Trophoblast cell (in vitro differentiated cells and primary cell): ENCODE measurements at regions not wholly inside any gene's neighbourhood (a gene's known extent, or its start where the extent isn't known, plus 50 kb on each side); places are given as distances from the start of the nearest gene placed in this dataset.

ENCODE experiments used
- DNase-seq, 2 donors: peaks; one replicate each; pipeline ENCODE4 v3.0.0-alpha.2; 2016
- H2AFZ ChIP-seq: 2 replicates; pipeline ENCODE4 v1.6.1; 2013; ENCODE audit warnings: low read length, moderate library complexity, mild to moderate bottlenecking; ENCODE audit not compliant: insufficient read depth, poor library complexity
- H2AK5ac ChIP-seq: 2 replicates; pipeline ENCODE4 v1.6.1; 2013; ENCODE audit warnings: mild to moderate bottlenecking, low read length
- H2BK120ac ChIP-seq: 2 replicates; pipeline ENCODE4 v1.6.1; 2013; ENCODE audit warnings: low read length, mild to moderate bottlenecking, moderate library complexity; ENCODE audit not compliant: insufficient read depth, poor library complexity
- H2BK12ac ChIP-seq: 2 replicates; pipeline ENCODE4 v1.6.1; 2013; ENCODE audit warnings: mild to moderate bottlenecking, low read length, moderate library complexity
- H2BK5ac ChIP-seq: 2 replicates; pipeline ENCODE4 v1.6.1; 2013; ENCODE audit warnings: low read length, low read depth, moderate library complexity, mild to moderate bottlenecking; ENCODE audit not compliant: poor library complexity
- H3K14ac ChIP-seq: 2 replicates; pipeline ENCODE4 v1.6.1; 2013; ENCODE audit warnings: mild to moderate bottlenecking, low read length
- H3K18ac ChIP-seq: 2 replicates; pipeline ENCODE4 v1.6.1; 2013; ENCODE audit warnings: mild to moderate bottlenecking, low read length
- H3K23ac ChIP-seq: 2 replicates; pipeline ENCODE4 v1.6.1; 2013; ENCODE audit warnings: low read length
- H3K27ac ChIP-seq: 2 replicates; pipeline ENCODE4 v1.5.1; 2013; ENCODE audit warnings: low read depth, mild to moderate bottlenecking, inconsistent platforms, low read length, moderate library complexity
- H3K27me3 ChIP-seq: 2 replicates; pipeline ENCODE4 v1.6.1; 2013; ENCODE audit warnings: inconsistent platforms, mild to moderate bottlenecking, low read length, moderate library complexity; ENCODE audit not compliant: insufficient read depth
- H3K36me3 ChIP-seq, 2 experiments: 1 replicate in 1 of 2; 2 replicates in 1 of 2; pipeline ENCODE4 v1.6.1; 2013; ENCODE audit warnings: low read length in 2 of 2, mild to moderate bottlenecking in 2 of 2, moderate library complexity in 1 of 2; ENCODE audit not compliant: insufficient read depth in 2 of 2, control insufficient read depth in 1 of 2
- H3K4ac ChIP-seq: 2 replicates; pipeline ENCODE4 v1.6.1; 2013; ENCODE audit warnings: low read depth, mild to moderate bottlenecking, low read length, moderate library complexity
- H3K4me1 ChIP-seq, 2 experiments: 1 replicate in 1 of 2; 2 replicates in 1 of 2; pipeline ENCODE4 v1.6.1; 2013; ENCODE audit warnings: low read length in 2 of 2, mild to moderate bottlenecking in 2 of 2, moderate library complexity in 1 of 2; ENCODE audit not compliant: insufficient read depth in 2 of 2, control insufficient read depth in 1 of 2
- H3K4me2 ChIP-seq: 2 replicates; pipeline ENCODE4 v1.6.1; 2013; ENCODE audit warnings: inconsistent platforms, mild to moderate bottlenecking, low read length, moderate library complexity
- H3K4me3 ChIP-seq: 2 replicates; pipeline ENCODE4 v1.5.1; 2013; ENCODE audit warnings: mild to moderate bottlenecking, low read depth, low read length, inconsistent platforms
- H3K79me1 ChIP-seq: one replicate; pipeline ENCODE4 v1.6.1; 2013; ENCODE audit warnings: low read length
- H3K79me2 ChIP-seq: 2 replicates; pipeline ENCODE4 v1.6.1; 2013; ENCODE audit warnings: low read length, mild to moderate bottlenecking; ENCODE audit not compliant: control insufficient read depth, insufficient read depth, poor library complexity
- H3K9ac ChIP-seq: 2 replicates; pipeline ENCODE4 v1.6.1; 2013; ENCODE audit warnings: mild to moderate bottlenecking, low read length
- H3K9me3 ChIP-seq: 2 replicates; pipeline ENCODE4 v1.6.1; 2013; ENCODE audit warnings: low read depth, mild to moderate bottlenecking, control low read depth, inconsistent platforms, low read length; ENCODE audit not compliant: insufficient read depth
- H4K12ac ChIP-seq: 2 replicates; pipeline ENCODE4 v1.6.1; 2013; ENCODE audit warnings: low read depth, mild to moderate bottlenecking, low read length, moderate library complexity
- H4K8ac ChIP-seq: 2 replicates; pipeline ENCODE4 v1.6.1; 2013; ENCODE audit warnings: low read depth, mild to moderate bottlenecking, low read length, moderate library complexity
- H4K91ac ChIP-seq: one replicate; pipeline ENCODE4 v1.6.1; 2013; ENCODE audit warnings: low read depth, mild to moderate bottlenecking, low read length, moderate library complexity
- WGBS: extraction: QIAGEN DNeasy Blood & Tissue Kit; methylation state at CpG from one replicate; pipeline ENCODE4 v1.1.7; 2013; ENCODE audit warnings: missing lambda C conversion rate; ENCODE audit not compliant: insufficient read length, insufficient coverage; ENCODE audit errors: extremely low coverage; 5-methylcytosine and 5-hydroxymethylcytosine counted together

GRCh38 chr7:50206453-50207250, 97.9 kb upstream of the IKZF1 start:
- no peak overlapping the region for H2BK120ac ChIP-seq
- H3K27me3 ChIP-seq = no peaks in the 10 kb centered on the region
- no peak overlapping the region for H4K12ac ChIP-seq
- H4K91ac ChIP-seq = no peak overlapping the region
- H3K23ac ChIP-seq = no peak overlapping the region
- H4K8ac ChIP-seq = no peak overlapping the region
- H3K4me1 ChIP-seq = peaks cover 2 to 6% of the 10 kb centered on the region in 2 experiments
- H3K9ac ChIP-seq = no peak overlapping the region
- no peak overlapping the region for H3K4ac ChIP-seq
- WGBS = no CpG with 5 or more reads among the region's 21 CpGs
- H2BK5ac ChIP-seq = no peak overlapping the region
- no peaks in the 10 kb centered on the region for H3K36me3 ChIP-seq
- no peak overlapping the region for H2AK5ac ChIP-seq
- H3K14ac ChIP-seq = no peak overlapping the region
- no peak overlapping the region for H3K18ac ChIP-seq
- H3K9me3 ChIP-seq = peaks cover 5% of the 10 kb centered on the region
- no peaks in the 10 kb centered on the region for H3K79me2 ChIP-seq
- no peak overlapping the region for H3K4me2 ChIP-seq
- no peaks in the 10 kb centered on the region for H3K79me1 ChIP-seq
- H3K27ac ChIP-seq = no peak overlapping the region
- DNase-seq = no peak
- no peak overlapping the region for H3K4me3 ChIP-seq
- H2BK12ac ChIP-seq = no peak overlapping the region
- no peak overlapping the region for H2AFZ ChIP-seq

DNA sequence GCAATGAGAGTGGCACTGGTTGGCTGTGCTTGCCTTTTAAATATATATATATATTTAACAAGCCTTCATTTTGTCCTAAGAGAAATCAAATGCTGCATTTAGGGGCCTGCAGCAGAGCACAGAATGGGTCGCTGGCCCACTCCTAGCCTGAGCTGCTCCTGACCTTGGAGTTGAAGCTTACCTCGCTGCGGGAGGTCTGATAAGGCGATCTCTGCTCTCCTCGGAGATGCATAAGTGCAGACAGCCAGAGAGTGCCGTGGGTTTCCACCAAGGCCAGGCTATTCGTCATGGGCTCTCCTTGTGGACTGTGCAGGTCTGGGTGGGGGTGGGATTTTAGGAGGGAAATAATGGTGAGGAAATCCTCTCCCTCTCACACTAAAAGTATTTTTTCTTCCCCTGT, 99.5 kb upstream of the IKZF1 start:
- Histone ChIP-seq H3K4ac (no peak overlapping the region), H3K14ac (no peak overlapping the region)
- no CpG with 5 or more reads among the region's 7 CpGs for WGBS

DNA sequence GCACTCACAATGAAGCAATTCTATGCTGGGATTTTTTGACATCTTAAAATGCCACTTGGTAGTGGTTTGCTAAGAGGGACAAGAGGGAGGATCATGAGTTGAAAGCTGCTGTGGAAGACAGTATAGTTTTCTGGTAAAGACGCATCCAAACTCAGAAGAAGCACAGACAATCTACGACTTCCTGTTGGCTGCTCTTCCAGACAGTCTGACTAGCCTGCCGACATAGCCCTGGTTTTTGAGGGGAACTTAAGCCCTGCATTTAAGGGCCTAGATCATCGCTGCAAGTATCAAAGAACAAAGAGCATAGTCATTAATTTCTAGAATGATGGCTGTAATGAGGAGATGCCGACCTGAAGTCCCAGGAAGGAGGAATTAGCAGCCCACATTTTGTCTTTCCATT, 99.9 kb upstream of the IKZF1 start:
- no peak overlapping the region for H2BK5ac ChIP-seq
- DNase-seq = no peak
- no peak overlapping the region for H3K18ac ChIP-seq
- no CpG with 5 or more reads among the region's 5 CpGs for WGBS
- H3K4me3 ChIP-seq = no peak overlapping the region
- no peaks in the 10 kb centered on the region for H3K79me1 ChIP-seq
- no peak overlapping the region for H3K14ac ChIP-seq
- no peak overlapping the region for H3K9ac ChIP-seq
- no peak overlapping the region for H2BK12ac ChIP-seq
- peaks cover 2 to 5% of the 10 kb centered on the region in 2 experiments for H3K4me1 ChIP-seq
- H4K12ac ChIP-seq = no peak overlapping the region
- peaks cover 3% of the 10 kb centered on the region for H3K9me3 ChIP-seq
- H2AK5ac ChIP-seq = no peak overlapping the region
- no peak overlapping the region for H4K91ac ChIP-seq
- H3K23ac ChIP-seq = no peak overlapping the region
- no peak overlapping the region for H3K27ac ChIP-seq
- H2AFZ ChIP-seq = no peak overlapping the region
- H3K79me2 ChIP-seq = no peaks in the 10 kb centered on the region
- no peaks in the 10 kb centered on the region for H3K27me3 ChIP-seq
- H3K4me2 ChIP-seq = no peak overlapping the region
- no peak overlapping the region for H3K4ac ChIP-seq
- no peaks in the 10 kb centered on the region for H3K36me3 ChIP-seq
- H4K8ac ChIP-seq = no peak overlapping the region
- no peak overlapping the region for H2BK120ac ChIP-seq

More for the DNA sequence above, 99.5 kb upstream of the IKZF1 start:
- Histone ChIP-seq H4K8ac (no peak overlapping the region), H3K27me3 (no peaks in the 10 kb centered on the region), H3K79me1 (no peaks in the 10 kb centered on the region), H4K12ac (no peak overlapping the region), H2BK120ac (no peak overlapping the region), H3K9ac (no peak overlapping the region), H3K4me1 (peaks cover 2 to 6% of the 10 kb centered on the region in 2 experiments), H3K18ac (no peak overlapping the region), H2AK5ac (no peak overlapping the region), H3K36me3 (no peaks in the 10 kb centered on the region), H3K23ac (no peak overlapping the region), H2BK12ac (no peak overlapping the region), H3K4me3 (no peak overlapping the region), H2BK5ac (no peak overlapping the region), H2AFZ (no peak overlapping the region), H3K27ac (no peak overlapping the region), H3K79me2 (no peaks in the 10 kb centered on the region), H3K9me3 (peaks cover 5% of the 10 kb centered on the region), H3K4me2 (no peak overlapping the region), H4K91ac (no peak overlapping the region)
- DNase-seq = no peak

DNA sequence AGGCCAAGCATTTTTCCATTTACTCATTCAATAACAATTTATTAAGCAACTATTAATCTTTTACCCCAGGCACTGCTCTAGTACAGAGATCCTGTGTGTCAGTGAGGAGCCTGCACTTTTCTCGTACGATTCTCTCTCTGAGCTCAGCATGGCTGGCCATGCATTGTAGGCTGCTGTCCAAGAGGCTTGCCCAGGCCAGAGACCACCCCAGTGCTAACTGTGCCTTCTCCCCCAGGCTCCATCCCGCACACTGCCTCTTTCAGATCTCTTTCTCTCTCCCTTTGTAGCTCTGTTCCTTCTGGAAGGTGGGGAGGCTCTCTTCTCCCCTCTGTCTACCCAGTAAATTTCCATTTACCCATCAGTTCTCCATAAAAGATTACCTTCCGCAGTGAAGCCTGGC, 101.0 kb upstream of the IKZF1 start:
- no peak overlapping the region for H2BK120ac ChIP-seq
- H3K4ac ChIP-seq = no peak overlapping the region
- H3K4me2 ChIP-seq = no peak overlapping the region
- H4K91ac ChIP-seq = no peak overlapping the region
- H4K12ac ChIP-seq = no peak overlapping the region
- H3K4me1 ChIP-seq = peaks cover 2 to 5% of the 10 kb centered on the region in 2 experiments
- H3K36me3 ChIP-seq = no peaks in the 10 kb centered on the region
- H3K9me3 ChIP-seq = peaks cover 3% of the 10 kb centered on the region
- no peak overlapping the region for H3K9ac ChIP-seq
- H3K79me1 ChIP-seq = no peaks in the 10 kb centered on the region
- no peak overlapping the region for H3K18ac ChIP-seq
- H3K27me3 ChIP-seq = no peaks in the 10 kb centered on the region
- no CpG with 5 or more reads among the region's 4 CpGs for WGBS
- no peak overlapping the region for H3K4me3 ChIP-seq
- no peak for DNase-seq
- no peak overlapping the region for H2BK12ac ChIP-seq
- no peak overlapping the region for H3K14ac ChIP-seq
- H2AK5ac ChIP-seq = no peak overlapping the region
- no peak overlapping the region for H3K27ac ChIP-seq
- no peak overlapping the region for H2BK5ac ChIP-seq
- H3K79me2 ChIP-seq = no peaks in the 10 kb centered on the region
- no peak overlapping the region for H2AFZ ChIP-seq
- H3K23ac ChIP-seq = no peak overlapping the region
- H4K8ac ChIP-seq = no peak overlapping the region
